GM23338 (cell line): ENCODE measurements at regions not wholly inside any gene's neighbourhood (a gene's known extent, or its start where the extent isn't known, plus 50 kb on each side); places are given as distances from the start of the nearest gene placed in this dataset.

Experiments
- ATAC-seq: fragments of 200-7000 bp; cut with Tn5 transposase; 3 replicates; pipeline ENCODE4 v1.9.1; 2020
- DNase-seq: peaks from one replicate; pipeline ENCODE4 v3.0.0-alpha.2; 2015; ENCODE audit warnings: low spot score
- H2AFZ ChIP-seq: fragments of 200-600 bp; sonication (generic); 2 replicates; pipeline ENCODE4 v1.8.0; 2016; ENCODE audit warnings: antibody characterized with exemption, mild to moderate bottlenecking, moderate library complexity
- H3F3A ChIP-seq: fragments of 200-600 bp; sonication (generic); replicated peaks from 2 replicates; pipeline ENCODE4 v1.8.0; 2017; ENCODE audit warnings: antibody characterized with exemption, mixed run types, low read depth
- H3K27ac ChIP-seq: fragments of 200-600 bp; sonication (generic); 2 replicates; pipeline ENCODE4 v1.6.1; 2016; ENCODE audit warnings: low read depth
- H3K27me3 ChIP-seq: fragments of 200-600 bp; sonication (generic); 2 replicates; pipeline ENCODE4 v1.8.0; 2016; ENCODE audit warnings: mild to moderate bottlenecking, mixed run types, moderate library complexity; ENCODE audit not compliant: insufficient read depth
- H3K36me3 ChIP-seq: fragments of 200-600 bp; sonication (generic); 2 replicates; pipeline ENCODE4 v1.8.0; 2016; ENCODE audit warnings: mild to moderate bottlenecking; ENCODE audit not compliant: insufficient read depth
- H3K4me1 ChIP-seq: fragments of 200-600 bp; sonication (generic); 2 replicates; pipeline ENCODE4 v1.8.0; 2016; ENCODE audit warnings: mild to moderate bottlenecking, moderate library complexity; ENCODE audit not compliant: insufficient read depth
- H3K4me2 ChIP-seq: fragments of 200-600 bp; sonication (generic); 2 replicates; pipeline ENCODE4 v1.7.1; 2017; ENCODE audit warnings: mixed run types
- H3K4me3 ChIP-seq: fragments of 200-600 bp; sonication (generic); 2 replicates; pipeline ENCODE4 v1.6.1; 2016; ENCODE audit warnings: mixed run types
- H3K79me2 ChIP-seq: fragments of 200-600 bp; sonication (generic); replicated peaks from 2 replicates; pipeline ENCODE4 v1.8.0; 2017; ENCODE audit warnings: mild to moderate bottlenecking; ENCODE audit not compliant: insufficient read depth
- H3K9me2 ChIP-seq: fragments of 200-600 bp; sonication (generic); 2 replicates; pipeline ENCODE4 v1.8.0; 2017; ENCODE audit not compliant: insufficient read depth
- H4K20me1 ChIP-seq: fragments of 200-600 bp; sonication (generic); replicated peaks from 2 replicates; pipeline ENCODE4 v1.8.0; 2017; ENCODE audit warnings: mild to moderate bottlenecking; ENCODE audit not compliant: insufficient read depth
- H3K27ac Mint-ChIP-seq: 2 replicates; pipeline ENCODE4 v1.8.0; 2020; ENCODE audit warnings: inconsistent platforms, mild to moderate bottlenecking, moderate library complexity, mixed read lengths
- H3K27me3 Mint-ChIP-seq: 3 replicates; pipeline ENCODE4 v1.8.0; 2022; ENCODE audit warnings: low read depth, mild to moderate bottlenecking, moderate library complexity, mixed read lengths, inconsistent platforms; ENCODE audit not compliant: insufficient read depth, poor library complexity
- H3K36me3 Mint-ChIP-seq: 3 replicates; pipeline ENCODE4 v1.8.0; 2021; ENCODE audit warnings: low read depth, mild to moderate bottlenecking, inconsistent platforms, moderate library complexity, mixed read lengths
- H3K4me1 Mint-ChIP-seq: 3 replicates; pipeline ENCODE4 v1.8.0; 2020; ENCODE audit warnings: mild to moderate bottlenecking, inconsistent platforms, mixed read lengths
- H3K4me3 Mint-ChIP-seq: 3 replicates; pipeline ENCODE4 v1.8.0; 2021; ENCODE audit warnings: moderate library complexity, mild to moderate bottlenecking, inconsistent platforms, mixed read lengths
- H3K9me3 Mint-ChIP-seq: 3 replicates; pipeline ENCODE4 v1.8.0; 2020; ENCODE audit warnings: moderate library complexity, mild to moderate bottlenecking, inconsistent platforms, mixed read lengths
- CREB1 ChIP-seq: fragments of 250-450 bp; sonication (Bioruptor Pico); IDR thresholded peaks from 2 replicates; pipeline ENCODE4 v1.5.0; 2020; ENCODE audit warnings: low read depth, mild to moderate bottlenecking, moderate library complexity
- CTCF ChIP-seq, 2 experiments: fragments of 200-600 bp in 1 of 2; sonication (generic) in 1 of 2; conservative IDR thresholded peaks; 2 replicates each; pipeline versions ENCODE4 v1.5.1 to v1.6.1; 2016 to 2017; ENCODE audit warnings: antibody characterized with exemption in 2 of 2, low read depth in 2 of 2, mild to moderate bottlenecking in 2 of 2, moderate library complexity in 1 of 2
- ETS1 ChIP-seq: IDR thresholded peaks from 2 replicates; pipeline ENCODE4 v1.6.1; 2016; ENCODE audit warnings: antibody characterized with exemption
- JUNB ChIP-seq: IDR thresholded peaks from one replicate; pipeline ENCODE4 v1.6.1; 2016; ENCODE audit warnings: antibody characterized with exemption; ENCODE audit not compliant: unreplicated experiment
- NANOG ChIP-seq: IDR thresholded peaks from 2 replicates; pipeline ENCODE4 v1.6.1; 2016; ENCODE audit warnings: antibody characterized with exemption, borderline replicate concordance
- POLR2AphosphoS5 ChIP-seq: IDR thresholded peaks from 2 replicates; pipeline ENCODE4 v1.6.1; 2016; ENCODE audit warnings: antibody characterized with exemption, low read depth
- ZNF114 ChIP-seq: fragments of 250-450 bp; sonication (Bioruptor Pico); IDR thresholded peaks from 2 replicates; pipeline ENCODE4 v1.5.0; 2020; ENCODE audit warnings: mild to moderate bottlenecking, moderate library complexity
- TF ChIP-seq, protein P1 (sequence below): fragments of 250-450 bp; sonication (Bioruptor Pico); IDR thresholded peaks from 2 replicates; pipeline ENCODE4 v1.5.0; 2020; ENCODE audit warnings: mild to moderate bottlenecking, moderate library complexity

- TF ChIP-seq, protein P1, sequence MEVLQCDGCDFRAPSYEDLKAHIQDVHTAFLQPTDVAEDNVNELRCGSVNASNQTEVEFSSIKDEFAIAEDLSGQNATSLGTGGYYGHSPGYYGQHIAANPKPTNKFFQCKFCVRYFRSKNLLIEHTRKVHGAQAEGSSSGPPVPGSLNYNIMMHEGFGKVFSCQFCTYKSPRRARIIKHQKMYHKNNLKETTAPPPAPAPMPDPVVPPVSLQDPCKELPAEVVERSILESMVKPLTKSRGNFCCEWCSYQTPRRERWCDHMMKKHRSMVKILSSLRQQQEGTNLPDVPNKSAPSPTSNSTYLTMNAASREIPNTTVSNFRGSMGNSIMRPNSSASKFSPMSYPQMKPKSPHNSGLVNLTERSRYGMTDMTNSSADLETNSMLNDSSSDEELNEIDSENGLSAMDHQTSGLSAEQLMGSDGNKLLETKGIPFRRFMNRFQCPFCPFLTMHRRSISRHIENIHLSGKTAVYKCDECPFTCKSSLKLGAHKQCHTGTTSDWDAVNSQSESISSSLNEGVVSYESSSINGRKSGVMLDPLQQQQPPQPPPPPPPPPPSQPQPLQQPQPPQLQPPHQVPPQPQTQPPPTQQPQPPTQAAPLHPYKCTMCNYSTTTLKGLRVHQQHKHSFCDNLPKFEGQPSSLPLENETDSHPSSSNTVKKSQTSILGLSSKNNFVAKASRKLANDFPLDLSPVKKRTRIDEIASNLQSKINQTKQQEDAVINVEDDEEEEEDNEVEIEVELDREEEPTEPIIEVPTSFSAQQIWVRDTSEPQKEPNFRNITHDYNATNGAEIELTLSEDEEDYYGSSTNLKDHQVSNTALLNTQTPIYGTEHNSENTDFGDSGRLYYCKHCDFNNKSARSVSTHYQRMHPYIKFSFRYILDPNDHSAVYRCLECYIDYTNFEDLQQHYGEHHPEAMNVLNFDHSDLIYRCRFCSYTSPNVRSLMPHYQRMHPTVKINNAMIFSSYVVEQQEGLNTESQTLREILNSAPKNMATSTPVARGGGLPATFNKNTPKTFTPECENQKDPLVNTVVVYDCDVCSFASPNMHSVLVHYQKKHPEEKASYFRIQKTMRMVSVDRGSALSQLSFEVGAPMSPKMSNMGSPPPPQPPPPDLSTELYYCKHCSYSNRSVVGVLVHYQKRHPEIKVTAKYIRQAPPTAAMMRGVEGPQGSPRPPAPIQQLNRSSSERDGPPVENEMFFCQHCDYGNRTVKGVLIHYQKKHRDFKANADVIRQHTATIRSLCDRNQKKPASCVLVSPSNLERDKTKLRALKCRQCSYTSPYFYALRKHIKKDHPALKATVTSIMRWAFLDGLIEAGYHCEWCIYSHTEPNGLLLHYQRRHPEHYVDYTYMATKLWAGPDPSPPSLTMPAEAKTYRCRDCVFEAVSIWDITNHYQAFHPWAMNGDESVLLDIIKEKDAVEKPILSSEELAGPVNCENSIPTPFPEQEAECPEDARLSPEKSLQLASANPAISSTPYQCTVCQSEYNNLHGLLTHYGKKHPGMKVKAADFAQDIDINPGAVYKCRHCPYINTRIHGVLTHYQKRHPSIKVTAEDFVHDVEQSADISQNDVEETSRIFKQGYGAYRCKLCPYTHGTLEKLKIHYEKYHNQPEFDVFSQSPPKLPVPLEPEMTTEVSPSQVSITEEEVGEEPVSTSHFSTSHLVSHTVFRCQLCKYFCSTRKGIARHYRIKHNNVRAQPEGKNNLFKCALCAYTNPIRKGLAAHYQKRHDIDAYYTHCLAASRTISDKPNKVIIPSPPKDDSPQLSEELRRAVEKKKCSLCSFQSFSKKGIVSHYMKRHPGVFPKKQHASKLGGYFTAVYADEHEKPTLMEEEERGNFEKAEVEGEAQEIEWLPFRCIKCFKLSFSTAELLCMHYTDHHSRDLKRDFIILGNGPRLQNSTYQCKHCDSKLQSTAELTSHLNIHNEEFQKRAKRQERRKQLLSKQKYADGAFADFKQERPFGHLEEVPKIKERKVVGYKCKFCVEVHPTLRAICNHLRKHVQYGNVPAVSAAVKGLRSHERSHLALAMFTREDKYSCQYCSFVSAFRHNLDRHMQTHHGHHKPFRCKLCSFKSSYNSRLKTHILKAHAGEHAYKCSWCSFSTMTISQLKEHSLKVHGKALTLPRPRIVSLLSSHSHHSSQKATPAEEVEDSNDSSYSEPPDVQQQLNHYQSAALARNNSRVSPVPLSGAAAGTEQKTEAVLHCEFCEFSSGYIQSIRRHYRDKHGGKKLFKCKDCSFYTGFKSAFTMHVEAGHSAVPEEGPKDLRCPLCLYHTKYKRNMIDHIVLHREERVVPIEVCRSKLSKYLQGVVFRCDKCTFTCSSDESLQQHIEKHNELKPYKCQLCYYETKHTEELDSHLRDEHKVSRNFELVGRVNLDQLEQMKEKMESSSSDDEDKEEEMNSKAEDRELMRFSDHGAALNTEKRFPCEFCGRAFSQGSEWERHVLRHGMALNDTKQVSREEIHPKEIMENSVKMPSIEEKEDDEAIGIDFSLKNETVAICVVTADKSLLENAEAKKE (CRISPR knock-in tag), result no peak
Observed at GRCh38 chr20:56933331-56933698, 304.2 kb downstream of the TFAP2C start (continued).

DNA sequence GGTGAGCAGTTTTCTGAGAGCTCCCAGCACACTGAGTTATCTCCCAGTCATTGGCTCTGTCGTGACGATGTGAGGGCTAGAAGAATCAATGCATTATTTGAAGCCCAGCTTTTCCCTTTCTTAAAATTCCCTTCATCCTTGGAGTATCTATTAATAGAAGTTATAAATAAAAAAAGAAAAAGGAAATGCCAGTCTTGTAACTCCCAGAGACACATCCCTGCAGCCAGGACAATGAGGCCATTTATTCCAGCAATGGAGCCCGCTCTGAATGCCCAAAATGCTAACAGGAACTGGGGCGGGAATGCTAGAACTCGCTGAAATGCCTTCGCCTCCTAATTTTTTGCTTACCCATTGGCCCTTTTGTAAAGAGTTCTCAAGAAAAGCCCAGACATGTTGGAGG is 305.8 kb downstream of the TFAP2C start:
- Histone ChIP-seq H3K27ac (no peak overlapping the region), H3K36me3 (no peaks in the 10 kb centered on the region), H3K4me1 (peaks cover 21% of the 10 kb centered on the region), H4K20me1 (no peaks in the 10 kb centered on the region), H3K9me2 (no peaks in the 10 kb centered on the region; the same call in 1 of the 2 replicates), H3K27me3 (no peaks in the 10 kb centered on the region), H3K79me2 (no peaks in the 10 kb centered on the region), H3F3A (no peaks in the 10 kb centered on the region), H3K4me2 (no peak overlapping the region), H3K4me3 (no peak overlapping the region), H2AFZ (no peak overlapping the region)
- H3K4me3 Mint-ChIP-seq, result no peak overlapping the region
- no peaks in the 10 kb centered on the region for H3K9me3 Mint-ChIP-seq
- DNase-seq, result no peak
- peaks cover 14% of the 10 kb centered on the region for H3K27me3 Mint-ChIP-seq
- H3K27ac Mint-ChIP-seq, result no peak overlapping the region
- no peaks in the 10 kb centered on the region for H3K36me3 Mint-ChIP-seq
- H3K4me1 Mint-ChIP-seq, result peaks cover 16% of the 10 kb centered on the region; the same call in 2 of the 3 replicates
- ATAC-seq, result no peak
- TF ChIP-seq CTCF (conservative IDR thresholded peaks at IDR 0.05; ENCODE audit: low read depth in 2 of 2) (no peak), CREB1 (CRISPR knock-in tag) (no peak), NANOG (no peak), JUNB (no peak), POLR2AphosphoS5 (no peak), ZNF114 (no peak), ETS1 (no peak)
